Psoas muscle (tissue), 7 donors: ENCODE measurements at regions not wholly inside any gene's neighbourhood (a gene's known extent, or its start where the extent isn't known, plus 50 kb on each side); places are given as distances from the start of the nearest gene placed in this dataset.

Experiments used
- ATAC-seq, 4 donors: fragments of 200-7000 bp; cut with Tn5 transposase; one replicate each; pipeline ENCODE4 v1.9.1; 2020; ENCODE audit warnings: moderate library complexity in 3 of 4, mild to moderate bottlenecking in 2 of 4
- DNase-seq, 2 donors: peaks; one replicate each; pipeline ENCODE4 v3.0.0-alpha.2; 2020
- H3K27ac ChIP-seq: fragments of 200-600 bp; one replicate; pipeline ENCODE4 v1.8.0; 2022
- H3K27me3 ChIP-seq, 3 donors: fragments of 200-600 bp in 1 of 3; one replicate each; pipeline versions ENCODE4 v1.6.1 to v1.8.0; 2013 to 2022; ENCODE audit warnings: low read length in 2 of 3, mild to moderate bottlenecking in 2 of 3, moderate library complexity in 1 of 3; ENCODE audit not compliant: insufficient read depth in 3 of 3
- H3K36me3 ChIP-seq, 2 donors: fragments of 200-600 bp in 1 of 2; one replicate each; pipeline versions ENCODE4 v1.6.1 to v1.8.0; 2013 to 2022; ENCODE audit warnings: low read depth in 1 of 2, mild to moderate bottlenecking in 1 of 2, moderate library complexity in 1 of 2; ENCODE audit not compliant: insufficient read depth in 1 of 2
- H3K4me1 ChIP-seq: fragments of 200-600 bp; one replicate; pipeline ENCODE4 v1.8.0; 2022
- H3K4me3 ChIP-seq: fragments of 200-600 bp; one replicate; pipeline ENCODE4 v1.8.0; 2022; ENCODE audit warnings: mild to moderate bottlenecking
- H3K9me3 ChIP-seq: fragments of 200-600 bp; one replicate; pipeline ENCODE4 v1.8.0; 2022
- CTCF ChIP-seq: fragments of 200-600 bp; IDR thresholded peaks from one replicate; pipeline ENCODE4 v1.8.0; 2022; ENCODE audit warnings: antibody characterized with exemption
- WGBS, 3 donors: extraction: QIAGEN DNeasy Blood & Tissue Kit; methylation state at CpG; one replicate each; pipeline versions ENCODE4 v1.1.6 to v1.1.7; 2013; 5-methylcytosine and 5-hydroxymethylcytosine counted together
- intact Hi-C, 2 donors: fragments of 100-400 bp; cut with DNase I; formaldehyde crosslinking; loops; one replicate each; pipeline versions ENCODE4 v1.11.0 to v1.14.2; 2022
- donor health status: healthy with polysubstance abuse.
- donor health status: DM: no; HTN: no; CAD: no; lungs with moderate emphysema.
- donor health status: Bipolar disorder and iron deficiency.
- donor health status: healthy.
- donor health status: DM: yes; HTN: yes; CAD: no.
- donor health status: DM: no; HTN: no; CAD: no.
- donor health status: DM: yes; HTN: yes; CAD: no.

DNA sequence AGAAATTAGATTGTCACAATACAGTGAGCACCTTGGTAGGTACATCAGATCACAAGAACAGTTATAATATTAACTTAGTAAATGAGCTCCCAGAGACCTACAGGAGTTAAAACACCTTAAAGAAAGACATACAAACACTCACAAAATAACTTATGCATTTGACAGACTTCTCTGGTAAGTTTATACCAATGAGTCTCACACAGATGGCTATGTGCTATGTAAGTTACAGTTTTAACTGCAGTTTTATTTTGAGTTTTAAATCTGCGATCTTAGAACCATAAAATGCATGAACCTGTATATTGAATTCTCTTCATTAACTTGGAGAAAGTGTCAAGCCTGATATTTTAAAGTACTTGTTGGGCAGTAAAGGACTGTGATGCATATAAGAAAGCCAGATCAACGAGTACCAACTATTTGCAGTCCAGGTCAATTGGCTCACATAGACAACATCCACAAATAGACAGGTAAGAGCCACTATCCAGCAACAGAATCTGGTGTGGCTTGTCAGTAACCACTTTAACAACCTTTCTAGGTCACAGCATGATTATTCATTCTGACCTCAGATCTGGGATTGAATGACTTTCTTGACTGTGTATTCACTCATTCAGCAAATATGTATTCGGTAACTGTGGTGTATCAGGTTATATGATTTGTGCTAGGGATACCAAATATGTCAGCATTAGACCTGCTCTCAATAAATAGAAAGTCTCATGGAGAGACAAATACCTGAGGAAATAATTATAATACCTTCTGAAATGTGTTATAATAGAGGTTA, 856.6 kb upstream of the MGAT4C start:
- H3K4me1 ChIP-seq: no peaks in the 10 kb centered on the region
- ATAC-seq (no peak), DNase-seq (no peak)
- no peak overlapping the region for H3K27ac ChIP-seq
- H3K27me3 ChIP-seq: no peaks in the 10 kb centered on the region
- H3K36me3 ChIP-seq: no peaks in the 10 kb centered on the region
- intact Hi-C loops: no loop called here
- no peak for TF ChIP-seq CTCF
- no peak overlapping the region for H3K4me3 ChIP-seq
- 56 to 78% (median 71%) methylated on average over 3 of the region's 3 CpGs for WGBS, 3 donors
- no peaks in the 10 kb centered on the region for H3K9me3 ChIP-seq

DNA sequence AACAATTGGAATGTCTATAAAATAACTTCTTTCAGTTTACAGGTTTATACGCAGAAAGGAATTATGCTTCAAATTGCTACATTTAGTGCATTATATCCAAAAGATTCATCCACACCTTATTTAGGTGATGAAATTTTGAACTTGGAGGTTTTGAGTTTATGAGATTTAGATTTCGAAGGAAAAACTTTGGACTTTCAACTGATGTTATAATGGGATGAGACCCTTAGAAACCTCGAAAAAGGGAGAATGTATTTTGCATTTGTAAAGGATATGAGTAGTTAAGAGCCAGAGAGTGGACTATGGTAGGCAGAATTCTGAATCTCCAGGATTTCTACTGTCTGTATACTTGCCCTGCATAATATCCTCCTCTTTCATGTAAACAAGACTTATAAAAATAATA, 851.6 kb upstream of the MGAT4C start:
- no peak for DNase-seq
- no peaks in the 10 kb centered on the region for H3K9me3 ChIP-seq
- 77 to 83% (median 82%) methylated on average over 3 of the region's 3 CpGs for WGBS, 3 donors
- no peaks in the 10 kb centered on the region for H3K36me3 ChIP-seq
- ATAC-seq: no peak
- no peak overlapping the region for H3K27ac ChIP-seq
- intact Hi-C loops: no loop called here
- no peak for TF ChIP-seq CTCF
- no peaks in the 10 kb centered on the region for H3K4me1 ChIP-seq
- no peaks in the 10 kb centered on the region for H3K27me3 ChIP-seq
- H3K4me3 ChIP-seq: no peak overlapping the region

- 69 to 79% (median 78%) methylated on average over 3 of the region's 3 CpGs for WGBS, 3 donors
- intact Hi-C loops: no loop called here
- no peaks in the 10 kb centered on the region for H3K27me3 ChIP-seq
- no peak overlapping the region for H3K27ac ChIP-seq
- no peak for ATAC-seq
- H3K9me3 ChIP-seq: no peaks in the 10 kb centered on the region
- no peak for DNase-seq
- H3K36me3 ChIP-seq: no peaks in the 10 kb centered on the region
- H3K4me1 ChIP-seq: no peaks in the 10 kb centered on the region
- TF ChIP-seq CTCF: no peak
- H3K4me3 ChIP-seq: no peak overlapping the region
These were observed 851.1 kb upstream of the MGAT4C start for GRCh38 chr12:87107270-87107669.

- no peak overlapping the region for H3K4me3 ChIP-seq
- no peaks in the 10 kb centered on the region for H3K36me3 ChIP-seq
- no peak for TF ChIP-seq CTCF
- WGBS, 3 donors: 68 to 77% (median 77%) methylated on average over 4 of the region's 4 CpGs
- no peak for ATAC-seq
- intact Hi-C loops: no loop called here
- no peaks in the 10 kb centered on the region for H3K27me3 ChIP-seq
- H3K4me1 ChIP-seq: no peaks in the 10 kb centered on the region
- no peak for DNase-seq
- no peak overlapping the region for H3K27ac ChIP-seq
- H3K9me3 ChIP-seq: no peaks in the 10 kb centered on the region
These were observed 839.9 kb upstream of the MGAT4C start for GRCh38 chr12:87096082-87096585.

- Histone ChIP-seq H3K9me3 (no peaks in the 10 kb centered on the region), H3K27ac (no peak overlapping the region), H3K27me3 (no peaks in the 10 kb centered on the region), H3K4me1 (no peaks in the 10 kb centered on the region), H3K36me3 (no peaks in the 10 kb centered on the region), H3K4me3 (no peak overlapping the region)
- no peak for TF ChIP-seq CTCF
- no peak for ATAC-seq
- DNase-seq: no peak
- intact Hi-C loops: no loop called here
- WGBS, 3 donors: 84 to 87% (median 84%) methylated on average over 3 of the region's 3 CpGs
These were observed 838.2 kb upstream of the MGAT4C start for GRCh38 chr12:87094356-87094755.
